Skin epidermis (tissue), 12 donors: ENCODE measurements at regions not wholly inside any gene's neighbourhood (a gene's known extent, or its start where the extent isn't known, plus 50 kb on each side); places are given as distances from the start of the nearest gene placed in this dataset.

ENCODE experiments used
- H3K27ac ChIP-seq, 21 experiments: fragments of 200-600 bp; sonication (generic) in 11 of 21; one replicate each; pipeline ENCODE4 v1.5.0; 2020; ENCODE audit warnings: mild to moderate bottlenecking in 3 of 21, inconsistent platforms in 2 of 21, moderate library complexity in 2 of 21
- H3K4me3 ChIP-seq, 7 experiments: fragments of 200-600 bp; sonication (generic) in 2 of 7; one replicate each; pipeline ENCODE4 v1.5.0; 2020; ENCODE audit warnings: inconsistent platforms in 2 of 7, mild to moderate bottlenecking in 2 of 7, moderate library complexity in 1 of 7

- Histone ChIP-seq H3K27ac (no peak overlapping the region), H3K4me3 (no peak overlapping the region)
Measured at GRCh38 chr5:10085185-10085584, 164.5 kb downstream of the ATPSCKMT start.

DNA sequence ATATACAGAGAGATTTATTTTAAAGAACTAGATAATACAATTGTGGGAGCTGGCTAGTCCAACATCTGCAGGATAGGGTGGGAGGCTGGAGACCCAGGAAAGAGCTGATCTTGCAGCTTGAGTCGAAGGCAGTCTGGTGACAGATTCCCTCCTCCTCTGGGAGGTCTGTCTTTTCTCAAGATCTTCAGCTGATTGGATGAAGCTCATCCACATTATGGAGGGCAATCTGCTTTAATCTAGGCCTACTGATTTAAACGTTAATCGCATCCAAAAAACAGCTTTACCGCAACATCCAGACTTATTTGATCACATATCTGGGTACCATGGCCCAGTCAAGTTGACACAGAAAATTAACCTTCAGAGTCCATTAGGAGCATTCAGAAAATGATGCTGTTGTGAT lies 168.1 kb downstream of the ATPSCKMT start:
- no peak overlapping the region for H3K4me3 ChIP-seq
- no peak overlapping the region for H3K27ac ChIP-seq

GRCh38 chr5:10077791-10078545 lies 171.7 kb downstream of the ATPSCKMT start:
- H3K4me3 ChIP-seq = no peak overlapping the region
- H3K27ac ChIP-seq = peak overlapping the region in 3 of 21 experiments; percentile 2 to 43 (median 37)

GRCh38 chr5:10073441-10074104 lies 176.1 kb downstream of the ATPSCKMT start:
- H3K4me3 ChIP-seq = no peak overlapping the region
- no peak overlapping the region for H3K27ac ChIP-seq

DNA sequence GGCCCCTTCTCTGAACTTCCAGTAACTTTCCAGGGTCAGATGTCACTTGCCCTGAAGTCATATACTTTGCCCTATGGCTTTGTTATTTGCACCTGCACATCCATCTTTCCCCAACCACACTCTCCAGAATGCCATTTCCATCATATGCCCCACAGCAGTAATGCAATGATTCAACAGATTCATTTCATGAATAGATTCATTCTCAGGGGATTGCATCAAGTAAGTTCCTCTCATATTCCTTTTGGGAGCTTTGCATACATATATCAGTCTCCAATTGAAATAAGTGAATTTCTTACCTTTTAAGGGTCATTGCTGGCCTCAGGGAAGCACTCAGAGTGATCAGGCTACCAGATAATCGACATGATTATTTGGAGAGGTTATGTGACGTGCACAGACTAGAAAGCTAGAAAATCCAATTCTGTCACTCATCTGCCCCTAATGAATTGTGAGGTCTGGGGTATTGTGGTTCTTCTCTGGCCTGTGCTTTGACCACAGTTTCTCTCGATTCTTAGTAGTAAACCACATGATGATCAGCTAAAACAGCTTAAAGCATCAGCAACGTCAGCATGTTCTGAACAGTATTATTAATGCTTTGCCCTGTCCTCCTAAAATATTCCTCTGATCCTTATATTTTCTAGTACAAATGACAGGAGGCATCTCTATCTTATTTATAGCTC lies 179.9 kb downstream of the ATPSCKMT start:
- Histone ChIP-seq H3K4me3 (no peak overlapping the region), H3K27ac (no peak overlapping the region)

DNA sequence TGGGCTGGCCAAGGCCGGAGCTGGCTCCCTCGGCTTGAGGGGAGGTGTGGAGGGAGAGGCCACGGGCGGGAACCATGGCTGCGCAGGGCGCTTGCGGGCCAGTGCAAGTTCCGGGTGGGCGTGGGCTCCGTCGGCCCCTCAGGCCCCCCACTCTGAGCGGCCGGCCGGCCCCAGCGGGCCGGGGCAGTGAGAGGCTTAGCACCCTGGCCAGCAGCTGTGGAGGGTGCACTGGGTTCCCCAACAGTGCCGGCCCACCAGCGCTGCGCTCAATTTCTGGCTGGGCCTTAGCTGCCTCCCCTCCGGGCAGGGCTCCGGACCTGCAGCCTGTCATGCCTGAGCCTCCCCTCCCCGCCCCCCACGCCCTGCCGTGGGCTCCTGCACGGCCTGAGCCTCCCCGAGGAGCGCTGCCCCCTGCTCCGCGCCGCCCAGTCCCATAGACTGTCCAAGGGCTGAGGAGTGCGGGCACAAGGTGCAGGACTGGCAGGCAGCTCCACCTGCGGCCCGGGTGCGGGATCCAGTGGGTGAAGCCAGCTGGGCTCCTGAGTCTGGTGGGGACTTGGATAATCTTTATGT lies 184.2 kb downstream of the ATPSCKMT start:
- no peak overlapping the region for H3K27ac ChIP-seq
- no peak overlapping the region for H3K4me3 ChIP-seq

DNA sequence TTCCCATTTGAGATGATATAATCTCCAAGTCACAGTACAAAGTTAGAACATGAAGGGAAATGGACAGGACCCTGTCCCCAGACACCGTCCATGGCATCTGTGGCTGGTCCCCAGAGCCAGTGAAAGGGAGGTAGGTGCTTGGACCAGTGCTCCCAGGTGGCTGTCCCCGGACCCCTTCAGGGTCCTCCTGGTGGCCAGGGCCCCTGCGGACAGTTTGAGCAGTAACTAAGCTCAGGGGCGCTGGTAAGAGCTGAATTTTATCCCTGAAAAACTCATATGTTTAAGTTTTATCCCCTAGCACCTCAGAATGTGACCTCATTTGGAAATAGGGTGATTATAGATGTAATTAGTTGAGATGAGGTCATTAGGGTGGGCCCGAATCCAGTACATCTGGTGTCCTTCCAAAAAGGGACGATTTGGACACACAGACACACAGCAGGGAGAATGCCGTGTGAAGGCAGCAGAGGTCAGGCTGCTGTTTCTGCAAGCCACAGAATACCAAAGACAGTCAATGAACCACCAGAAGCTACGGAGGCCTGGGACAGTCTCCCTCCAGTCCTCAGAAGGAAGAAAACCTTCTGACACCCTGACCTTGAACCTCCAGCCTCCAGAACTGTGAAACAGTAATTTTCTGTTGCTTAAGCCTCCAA lies 185.0 kb downstream of the ATPSCKMT start:
- Histone ChIP-seq H3K4me3 (no peak overlapping the region), H3K27ac (no peak overlapping the region)

- no peak overlapping the region for H3K4me3 ChIP-seq
- H3K27ac ChIP-seq = no peak overlapping the region
Measured at GRCh38 chr5:10063997-10064396, 185.7 kb downstream of the ATPSCKMT start.

DNA sequence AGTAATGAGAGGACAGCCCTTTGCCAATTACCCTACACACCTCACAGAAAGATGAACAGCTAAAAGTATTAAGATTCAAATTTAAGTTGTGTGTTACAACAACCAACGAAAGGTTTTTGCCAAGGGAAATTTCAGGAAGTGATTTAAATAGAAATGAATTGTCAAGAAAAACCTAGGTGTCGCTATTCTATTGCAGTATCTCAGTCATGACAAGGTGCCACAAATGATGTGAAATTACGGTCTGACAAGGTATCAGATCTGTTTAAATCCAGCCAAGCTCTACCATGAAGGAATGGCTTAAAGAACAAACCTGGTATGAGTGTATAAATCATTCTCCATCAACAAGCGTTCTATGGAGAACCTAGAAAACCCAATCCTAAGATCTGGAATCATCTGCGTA lies 189.7 kb downstream of the ATPSCKMT start:
- no peak overlapping the region for H3K4me3 ChIP-seq
- no peak overlapping the region for H3K27ac ChIP-seq

GRCh38 chr5:10059556-10059955 lies 190.1 kb downstream of the ATPSCKMT start:
- no peak overlapping the region for H3K27ac ChIP-seq
- no peak overlapping the region for H3K4me3 ChIP-seq

GRCh38 chr5:10057356-10057755 lies 192.3 kb downstream of the ATPSCKMT start:
- Histone ChIP-seq H3K27ac (no peak overlapping the region), H3K4me3 (no peak overlapping the region)

DNA sequence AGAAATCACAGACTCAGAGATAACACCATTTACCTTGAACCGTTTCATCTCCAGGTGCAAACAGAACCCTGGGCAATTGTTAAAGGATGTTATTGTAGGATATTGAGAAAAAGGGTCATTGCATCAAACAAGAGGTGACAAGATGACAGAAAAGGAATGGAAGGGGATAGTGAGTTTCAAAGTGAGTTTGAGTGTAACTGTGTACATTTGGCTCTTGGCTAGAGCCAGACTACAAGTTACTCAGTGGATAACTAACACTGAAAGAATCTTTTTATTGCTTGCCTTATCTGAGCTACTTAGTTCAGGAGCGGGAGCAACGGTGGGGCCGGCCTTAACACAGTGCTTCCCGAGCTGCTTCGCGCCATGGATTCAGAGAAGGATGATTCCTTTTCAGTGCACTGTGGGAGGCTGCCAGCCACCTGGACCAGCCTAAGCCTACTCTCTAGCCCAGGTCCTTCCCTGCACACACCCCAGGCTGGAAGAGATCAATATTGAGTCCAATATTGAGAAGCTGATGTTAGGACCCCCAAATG lies 193.4 kb downstream of the ATPSCKMT start:
- no peak overlapping the region for H3K4me3 ChIP-seq
- H3K27ac ChIP-seq = no peak overlapping the region

- Histone ChIP-seq H3K27ac (no peak overlapping the region), H3K4me3 (no peak overlapping the region)
Measured at GRCh38 chr5:10049858-10050455, 199.7 kb downstream of the ATPSCKMT start.

GRCh38 chr5:10046676-10047075 lies 203.0 kb downstream of the ATPSCKMT start:
- no peak overlapping the region for H3K4me3 ChIP-seq

DNA sequence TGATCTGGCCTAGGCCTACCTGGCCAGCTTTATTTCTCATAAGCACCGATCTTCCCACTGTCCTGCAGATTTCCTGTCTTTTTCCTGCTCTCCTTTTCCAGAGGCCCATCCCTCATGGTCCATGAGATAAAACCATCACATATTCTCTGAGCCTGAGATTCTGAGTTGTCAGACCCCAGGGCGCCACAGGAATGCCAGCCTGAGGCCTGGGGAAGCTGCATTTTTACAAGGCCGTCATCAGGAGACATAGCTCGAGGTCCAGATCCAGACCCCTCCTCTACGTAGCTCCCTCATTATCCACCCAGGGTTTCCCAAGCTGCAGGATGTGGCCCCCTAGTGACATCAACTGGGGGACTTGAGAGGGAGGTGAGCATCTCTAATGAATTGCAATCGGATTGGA lies 204.3 kb downstream of the ATPSCKMT start:
- Histone ChIP-seq H3K27ac (no peak overlapping the region), H3K4me3 (no peak overlapping the region)

More at GRCh38 chr5:10046676-10047075, 203.0 kb downstream of the ATPSCKMT start:
- no peak overlapping the region for H3K27ac ChIP-seq

- Histone ChIP-seq H3K27ac (no peak overlapping the region), H3K4me3 (no peak overlapping the region)
Measured at GRCh38 chr5:10036136-10036815, 213.4 kb downstream of the ATPSCKMT start.

- Histone ChIP-seq H3K4me3 (no peak overlapping the region), H3K27ac (no peak overlapping the region)
Measured at GRCh38 chr5:10034001-10034400, 215.7 kb downstream of the ATPSCKMT start.

DNA sequence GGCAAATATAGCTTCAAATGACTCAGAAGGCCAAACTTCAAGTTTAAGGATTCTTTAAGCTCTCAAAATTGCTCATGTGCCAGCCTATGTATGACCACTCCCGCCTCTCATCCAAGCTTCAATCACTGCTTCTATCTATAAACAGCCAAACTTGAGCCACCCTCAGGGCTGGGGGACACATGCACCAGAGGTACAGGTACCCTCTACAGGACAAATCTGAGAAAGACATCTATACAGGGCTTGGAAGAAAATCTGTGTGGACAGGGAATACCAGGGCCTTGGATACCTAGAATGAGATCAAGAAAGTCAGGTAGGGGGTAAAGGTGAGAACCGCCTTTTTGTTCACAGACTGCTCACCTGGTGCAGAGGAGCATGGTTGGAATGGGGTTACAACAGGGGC lies 217.9 kb downstream of the ATPSCKMT start:
- no peak overlapping the region for H3K4me3 ChIP-seq

More for the DNA sequence above, 217.9 kb downstream of the ATPSCKMT start:
- H3K27ac ChIP-seq = no peak overlapping the region
